ENCODE measurements at regions not wholly inside any gene's neighbourhood (a gene's known extent, or its start where the extent isn't known, plus 50 kb on each side); places are given as distances from the start of the nearest gene placed in this dataset.

DNA sequence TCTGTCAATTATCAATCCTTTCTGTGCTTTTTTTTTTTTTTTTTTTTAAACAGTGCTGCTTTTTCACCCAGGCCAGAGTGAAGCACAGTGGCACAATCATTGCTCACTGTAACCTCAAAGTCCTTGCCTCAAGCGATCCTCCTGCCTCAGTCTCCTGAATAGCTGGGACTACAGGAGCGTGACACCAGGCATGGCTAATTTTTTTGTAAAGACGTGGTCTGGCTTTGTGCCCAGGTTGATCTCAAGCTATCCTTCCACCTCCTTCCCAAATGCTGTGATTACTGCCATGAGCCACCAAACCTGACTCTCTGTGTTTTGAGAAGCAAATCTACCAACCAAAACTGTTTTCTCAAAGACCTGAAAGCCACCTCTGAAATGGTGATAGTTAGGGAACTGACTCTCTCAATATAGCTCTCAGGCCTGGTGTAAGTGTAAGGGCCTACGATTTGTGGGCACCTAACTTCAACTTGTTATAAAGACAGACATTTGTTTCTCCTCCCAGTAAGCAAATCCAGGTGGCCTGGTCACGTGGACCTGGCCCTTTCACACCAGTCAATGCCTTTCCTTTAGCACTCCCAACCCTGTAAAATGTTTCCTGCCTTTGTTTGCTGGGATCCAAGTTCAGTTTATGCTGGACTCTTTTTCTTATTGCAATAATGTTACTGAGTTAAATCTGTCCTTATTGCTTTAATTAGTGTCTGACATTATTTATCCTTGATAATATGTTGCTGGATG is 2015.9 kb downstream of the PCDH7 start:
- no peaks in the 10 kb centered on the region for H3K4me1 Mint-ChIP-seq (ENCODE audit: low read depth)
- H3K4me3 Mint-ChIP-seq, result no peak overlapping the region
- no peaks in the 10 kb centered on the region for H3K36me3 Mint-ChIP-seq (ENCODE audit: low read depth)
- H3K27ac Mint-ChIP-seq, result no peak overlapping the region
- H3K9me3 Mint-ChIP-seq, result peaks cover 7% of the 10 kb centered on the region
- no peaks in the 10 kb centered on the region for H3K27me3 Mint-ChIP-seq
- intact Hi-C loops (cut with micrococcal nuclease), result no loop called here

DNA sequence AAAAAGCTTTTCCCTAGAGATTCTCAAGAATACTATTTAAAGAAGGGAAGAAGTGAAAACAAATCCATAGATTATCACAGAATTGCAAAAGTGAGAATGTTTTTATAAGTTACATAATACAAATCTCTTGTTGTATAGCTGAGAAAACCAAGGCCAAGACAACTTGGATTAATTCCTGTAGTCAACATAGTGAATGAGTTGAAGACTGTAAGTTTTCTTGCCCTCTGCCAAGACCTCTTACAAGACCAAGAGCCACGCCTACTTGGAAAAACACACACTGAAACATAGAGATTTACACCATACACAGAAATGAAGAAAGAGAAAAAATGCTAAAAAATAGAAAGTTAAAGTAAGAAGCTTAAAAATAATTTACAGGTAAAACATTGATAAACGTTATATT is 2024.0 kb downstream of the PCDH7 start:
- Mint-ChIP-seq H3K4me1 (ENCODE audit: low read depth) (no peaks in the 10 kb centered on the region), H3K4me3 (no peak overlapping the region), H3K36me3 (ENCODE audit: low read depth) (no peaks in the 10 kb centered on the region), H3K27ac (no peak overlapping the region), H3K9me3 (peaks cover 8% of the 10 kb centered on the region), H3K27me3 (no peaks in the 10 kb centered on the region)
- intact Hi-C loops (cut with micrococcal nuclease), result no loop called here

DNA sequence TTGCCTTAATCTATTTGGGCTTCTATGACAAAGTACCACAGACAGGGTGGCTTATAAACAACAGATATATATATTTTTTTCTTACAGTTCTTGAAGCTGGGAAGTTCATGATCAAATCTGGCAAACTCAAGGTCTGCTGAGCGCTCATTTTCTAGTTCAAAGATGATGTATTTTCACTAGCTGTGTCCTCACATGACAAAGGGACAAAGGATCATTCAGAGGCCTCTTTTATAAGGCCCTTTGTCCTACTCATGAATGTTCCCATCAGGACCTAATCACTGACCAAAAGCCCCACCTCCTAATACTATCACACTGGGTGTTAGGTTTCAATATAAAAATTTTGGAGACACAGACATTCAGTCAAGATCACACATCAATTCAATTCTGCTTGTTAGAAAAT is 2025.2 kb downstream of the PCDH7 start:
- peaks cover 8% of the 10 kb centered on the region for H3K9me3 Mint-ChIP-seq
- H3K27me3 Mint-ChIP-seq, result no peaks in the 10 kb centered on the region
- intact Hi-C loops (cut with micrococcal nuclease), result no loop called here
- no peak overlapping the region for H3K4me3 Mint-ChIP-seq
- no peaks in the 10 kb centered on the region for H3K4me1 Mint-ChIP-seq (ENCODE audit: low read depth)
- no peak overlapping the region for H3K27ac Mint-ChIP-seq
- no peaks in the 10 kb centered on the region for H3K36me3 Mint-ChIP-seq (ENCODE audit: low read depth)

DNA sequence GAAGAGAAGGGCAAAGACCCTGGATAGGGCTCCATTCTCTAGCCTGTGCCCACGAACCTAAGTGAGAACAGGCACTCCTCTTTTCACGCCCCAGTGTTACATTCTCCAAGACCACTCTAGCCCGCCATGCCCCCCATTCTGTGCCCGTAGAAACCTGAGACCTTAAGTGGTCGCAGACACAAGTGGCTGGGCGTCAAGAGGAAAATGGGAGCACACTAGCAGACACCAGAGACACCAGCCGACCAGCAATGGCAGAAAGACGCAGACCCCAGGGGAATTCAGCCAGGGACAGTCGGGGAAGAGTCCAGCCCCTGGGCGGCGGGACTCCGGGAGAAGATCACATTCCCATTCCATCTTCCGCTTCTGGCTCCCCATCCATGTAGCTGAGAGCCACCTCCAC is 2027.9 kb downstream of the PCDH7 start:
- Mint-ChIP-seq H3K27me3 (no peaks in the 10 kb centered on the region), H3K27ac (no peak overlapping the region), H3K9me3 (peaks cover 8% of the 10 kb centered on the region)

GRCh38 chr4:32748498-32748897 is 2028.3 kb downstream of the PCDH7 start:
- Mint-ChIP-seq H3K9me3 (peaks cover 8% of the 10 kb centered on the region), H3K4me3 (no peak overlapping the region), H3K36me3 (ENCODE audit: low read depth) (no peaks in the 10 kb centered on the region), H3K27me3 (no peaks in the 10 kb centered on the region), H3K4me1 (ENCODE audit: low read depth) (no peaks in the 10 kb centered on the region), H3K27ac (no peak overlapping the region)
- intact Hi-C loops (cut with micrococcal nuclease), result no loop called here

More for the DNA sequence above, 2027.9 kb downstream of the PCDH7 start:
- H3K4me1 Mint-ChIP-seq (ENCODE audit: low read depth), result no peaks in the 10 kb centered on the region
- H3K36me3 Mint-ChIP-seq (ENCODE audit: low read depth), result no peaks in the 10 kb centered on the region
- H3K4me3 Mint-ChIP-seq, result no peak overlapping the region
- intact Hi-C loops (cut with micrococcal nuclease), result no loop called here

GRCh38 chr4:32752962-32753361 is 2032.8 kb downstream of the PCDH7 start:
- Mint-ChIP-seq H3K4me3 (no peak overlapping the region), H3K4me1 (ENCODE audit: low read depth) (no peaks in the 10 kb centered on the region), H3K36me3 (ENCODE audit: low read depth) (no peaks in the 10 kb centered on the region), H3K27me3 (no peaks in the 10 kb centered on the region), H3K9me3 (peaks cover 8% of the 10 kb centered on the region), H3K27ac (no peak overlapping the region)
- intact Hi-C loops (cut with micrococcal nuclease), result no loop called here

DNA sequence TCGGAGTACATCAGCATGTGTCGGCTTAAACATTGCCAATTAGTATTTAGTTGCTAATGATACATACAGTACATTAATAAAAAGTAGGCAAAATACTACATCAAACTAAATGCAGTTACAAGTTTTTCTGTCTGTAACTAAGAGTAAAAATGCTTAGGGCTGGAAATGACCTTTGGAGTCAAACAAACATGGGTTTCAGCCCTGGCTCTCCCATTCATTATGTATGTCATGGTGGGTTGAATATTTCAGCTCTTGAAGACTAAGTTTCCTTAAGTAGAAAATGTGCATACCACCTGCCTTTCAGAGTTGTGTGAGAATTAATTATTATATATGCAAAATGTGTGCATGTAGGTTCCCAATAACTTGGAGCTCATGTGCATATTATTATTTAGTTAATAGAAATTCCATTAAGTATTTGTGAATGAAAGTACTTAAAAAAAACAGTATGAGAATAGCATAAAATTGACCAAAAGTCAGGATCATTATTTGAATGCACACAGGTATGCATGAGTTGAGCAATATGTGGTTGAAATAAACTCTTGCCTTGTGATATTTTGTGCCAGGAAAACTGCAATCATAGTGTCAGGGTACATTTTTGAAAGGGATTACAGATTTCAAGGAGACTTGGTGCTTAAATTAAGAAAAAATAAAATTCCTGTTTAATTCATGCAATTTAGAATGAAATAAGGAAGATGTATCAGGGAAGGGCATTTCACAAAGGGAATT is 2048.7 kb downstream of the PCDH7 start:
- H3K27ac Mint-ChIP-seq, result no peak overlapping the region
- H3K36me3 Mint-ChIP-seq (ENCODE audit: low read depth), result no peaks in the 10 kb centered on the region
- H3K4me3 Mint-ChIP-seq, result no peak overlapping the region
- H3K9me3 Mint-ChIP-seq, result no peaks in the 10 kb centered on the region
- no peaks in the 10 kb centered on the region for H3K4me1 Mint-ChIP-seq (ENCODE audit: low read depth)
- intact Hi-C loops (cut with micrococcal nuclease), result no loop called here
- no peaks in the 10 kb centered on the region for H3K27me3 Mint-ChIP-seq

DNA sequence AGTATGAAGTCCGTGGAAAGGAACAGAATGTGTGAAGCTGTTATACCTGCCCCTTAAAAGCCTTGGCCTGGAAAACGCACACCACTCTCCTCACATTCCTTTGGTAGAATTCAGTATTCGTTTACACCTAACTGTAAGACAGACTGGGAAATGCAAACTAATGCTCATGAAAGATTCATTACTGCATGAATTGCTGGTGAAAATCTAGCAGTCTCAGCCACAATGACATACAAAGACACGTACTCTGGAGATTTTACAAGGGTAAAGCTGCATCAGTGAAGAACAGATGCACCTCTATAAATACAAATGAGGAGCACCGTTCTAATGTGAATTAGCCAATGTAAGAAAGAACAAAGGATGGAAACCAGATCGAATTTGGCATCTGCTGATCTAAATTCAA is 2051.3 kb downstream of the PCDH7 start:
- Mint-ChIP-seq H3K4me3 (no peak overlapping the region), H3K27ac (no peak overlapping the region), H3K27me3 (no peaks in the 10 kb centered on the region), H3K4me1 (ENCODE audit: low read depth) (no peaks in the 10 kb centered on the region), H3K9me3 (no peaks in the 10 kb centered on the region), H3K36me3 (ENCODE audit: low read depth) (no peaks in the 10 kb centered on the region)
- intact Hi-C loops (cut with micrococcal nuclease), result no loop called here

GRCh38 chr4:32775049-32775448 is 2054.9 kb downstream of the PCDH7 start:
- Mint-ChIP-seq H3K4me3 (no peak overlapping the region), H3K27me3 (no peaks in the 10 kb centered on the region), H3K36me3 (ENCODE audit: low read depth) (no peaks in the 10 kb centered on the region), H3K27ac (no peak overlapping the region), H3K4me1 (ENCODE audit: low read depth) (no peaks in the 10 kb centered on the region), H3K9me3 (no peaks in the 10 kb centered on the region)
- intact Hi-C loops (cut with micrococcal nuclease), result loop anchor here (2.0 kb wide), 1 partner anchor 312 kb away; no protein-coding TSS in a partner anchor

DNA sequence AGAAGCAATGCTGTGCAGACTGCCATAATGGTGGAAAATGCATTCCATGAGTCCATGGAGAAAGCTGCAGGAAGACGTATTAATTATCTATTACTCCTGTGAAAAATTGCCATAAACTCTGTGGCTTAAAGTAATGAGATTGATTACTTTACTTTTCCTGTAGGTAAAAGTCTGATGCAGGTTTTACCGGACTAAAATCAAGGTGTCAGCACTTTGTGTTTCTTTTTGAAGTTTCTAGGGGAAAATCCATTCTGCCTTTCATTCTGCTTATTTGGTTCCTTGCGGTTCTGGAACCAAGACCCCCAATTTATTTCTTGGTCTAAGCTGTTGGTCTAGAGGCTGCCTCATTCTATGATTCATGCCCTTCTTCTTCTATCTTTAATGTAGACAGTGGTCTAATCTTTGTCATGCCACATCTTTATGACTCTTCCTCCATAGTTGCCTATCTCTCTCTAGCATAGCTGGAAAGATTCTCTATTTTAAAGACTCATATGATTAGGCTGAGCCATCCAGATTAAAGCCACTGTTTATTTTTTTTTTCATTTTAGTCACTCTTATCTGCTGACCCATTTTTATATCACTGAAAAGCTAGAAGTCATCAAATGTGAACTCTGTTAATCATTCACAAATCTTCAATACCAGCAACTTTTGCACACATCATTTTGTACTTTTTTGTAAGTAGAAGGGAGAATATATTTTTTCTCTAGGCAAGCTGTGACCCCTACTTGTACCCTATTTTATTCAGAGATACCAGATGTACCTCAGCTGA is 2056.4 kb downstream of the PCDH7 start:
- Mint-ChIP-seq H3K27me3 (no peaks in the 10 kb centered on the region), H3K27ac (no peak overlapping the region), H3K4me3 (no peak overlapping the region), H3K9me3 (no peaks in the 10 kb centered on the region), H3K36me3 (ENCODE audit: low read depth) (no peaks in the 10 kb centered on the region), H3K4me1 (ENCODE audit: low read depth) (no peaks in the 10 kb centered on the region)
- intact Hi-C loops (cut with micrococcal nuclease), result no loop called here

GRCh38 chr4:32778025-32778424 is 2057.9 kb downstream of the PCDH7 start:
- Mint-ChIP-seq H3K9me3 (no peaks in the 10 kb centered on the region), H3K27ac (no peak overlapping the region), H3K27me3 (no peaks in the 10 kb centered on the region), H3K4me1 (ENCODE audit: low read depth) (no peaks in the 10 kb centered on the region), H3K4me3 (no peak overlapping the region), H3K36me3 (ENCODE audit: low read depth) (no peaks in the 10 kb centered on the region)
- intact Hi-C loops (cut with micrococcal nuclease), result no loop called here

DNA sequence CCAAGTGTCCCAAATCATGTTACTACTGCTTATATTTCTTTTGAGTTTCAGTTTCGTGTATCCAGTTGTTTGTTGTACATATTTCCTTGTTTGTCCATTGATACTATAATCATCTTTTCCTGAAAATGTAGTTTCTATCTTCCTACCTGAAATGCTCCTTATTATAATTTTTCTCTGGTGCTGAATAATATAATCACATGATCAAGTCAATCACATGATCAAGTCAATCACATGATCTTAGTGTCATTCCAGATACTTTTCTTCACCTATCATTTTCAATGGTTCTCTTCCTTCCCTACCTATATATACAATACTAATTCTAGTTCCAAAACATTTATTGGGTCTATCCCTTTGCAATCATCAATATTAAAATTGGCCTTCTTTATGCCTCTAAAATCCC is 2058.8 kb downstream of the PCDH7 start:
- Mint-ChIP-seq H3K27me3 (no peaks in the 10 kb centered on the region), H3K36me3 (ENCODE audit: low read depth) (no peaks in the 10 kb centered on the region)
- intact Hi-C loops (cut with micrococcal nuclease), result no loop called here

DNA sequence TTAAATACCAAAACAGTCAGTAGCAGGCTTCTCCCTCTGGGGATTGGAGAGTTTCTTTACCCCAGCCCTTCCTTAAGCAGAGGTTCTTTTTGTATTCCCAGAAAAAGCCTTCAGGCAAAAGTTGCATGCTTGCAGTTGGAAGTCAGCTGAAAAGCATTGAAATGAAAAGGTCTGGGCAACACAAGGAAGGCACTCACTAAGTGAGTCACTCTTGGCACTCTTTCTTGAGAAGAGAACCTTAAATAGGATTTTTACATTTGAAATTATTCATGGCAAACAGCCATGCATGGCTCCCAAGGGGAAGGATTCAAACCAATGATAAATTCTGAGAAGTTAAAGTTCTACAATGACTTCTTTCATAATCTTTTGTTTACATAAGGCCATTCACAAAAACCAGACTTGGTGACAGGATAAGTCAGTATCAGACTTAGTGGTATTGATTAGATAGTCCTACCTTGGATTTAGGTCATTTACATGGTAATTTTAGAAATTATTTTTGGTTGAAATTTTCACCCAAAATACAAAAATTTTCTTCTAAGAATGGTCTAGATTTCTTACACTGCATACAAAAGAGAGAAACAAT is 2068.9 kb downstream of the PCDH7 start:
- Mint-ChIP-seq H3K9me3 (no peaks in the 10 kb centered on the region), H3K36me3 (ENCODE audit: low read depth) (no peaks in the 10 kb centered on the region), H3K27ac (no peak overlapping the region), H3K4me3 (no peak overlapping the region), H3K27me3 (no peaks in the 10 kb centered on the region), H3K4me1 (ENCODE audit: low read depth) (no peaks in the 10 kb centered on the region)
- intact Hi-C loops (cut with micrococcal nuclease), result no loop called here

More for the DNA sequence above, 2058.8 kb downstream of the PCDH7 start:
- Mint-ChIP-seq H3K27ac (no peak overlapping the region), H3K4me3 (no peak overlapping the region), H3K9me3 (no peaks in the 10 kb centered on the region), H3K4me1 (ENCODE audit: low read depth) (no peaks in the 10 kb centered on the region)

GRCh38 chr4:32790803-32791202 is 2070.6 kb downstream of the PCDH7 start:
- Mint-ChIP-seq H3K9me3 (no peaks in the 10 kb centered on the region), H3K4me1 (ENCODE audit: low read depth) (no peaks in the 10 kb centered on the region), H3K27ac (no peak overlapping the region), H3K36me3 (ENCODE audit: low read depth) (no peaks in the 10 kb centered on the region), H3K4me3 (no peak overlapping the region), H3K27me3 (no peaks in the 10 kb centered on the region)
- intact Hi-C loops (cut with micrococcal nuclease), result no loop called here
